GM19238 (cell line): ENCODE measurements at regions not wholly inside any gene's neighbourhood (a gene's known extent, or its start where the extent isn't known, plus 50 kb on each side); places are given as distances from the start of the nearest gene placed in this dataset.
A peak's percentile ranks its signal among the peaks of the same experiment; 100 is the strongest.
"Not testable (repeated sequence)": the region's sequence is repeated elsewhere in the genome, so short reads cannot be mapped to it uniquely, and the experiment has no call there.

Experiments used
- DNase-seq: peaks from one replicate; pipeline ENCODE4 v3.0.0; 2011; ENCODE audit warnings: low spot score; ENCODE audit not compliant: insufficient read length

DNA sequence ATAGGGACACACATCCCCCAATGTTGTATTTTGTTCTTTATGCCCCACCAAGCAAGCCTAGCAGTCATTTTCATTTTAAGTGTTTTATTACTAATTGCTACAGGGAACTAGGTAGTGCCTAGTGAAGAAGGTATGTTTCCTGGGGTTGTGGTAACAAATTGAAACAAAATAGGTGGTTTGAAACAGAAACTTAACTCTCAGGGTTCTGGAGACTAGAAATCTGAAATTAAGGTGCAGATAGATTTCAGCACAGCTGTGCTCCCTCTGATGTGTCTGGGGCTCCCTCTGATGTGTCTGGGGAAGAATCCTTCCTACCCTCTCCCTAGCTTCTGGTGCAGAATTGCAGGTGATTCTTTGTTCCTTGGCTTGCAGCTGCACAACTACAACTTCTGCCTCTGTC, 390.1 kb downstream of the ZFHX3 start:
- peak; percentile 3 for DNase-seq

- no peak for DNase-seq
Observed at GRCh38 chr16:72657164-72657563, 390.8 kb downstream of the ZFHX3 start.

- no peak for DNase-seq
Observed at GRCh38 chr16:72654535-72654934, 393.4 kb downstream of the ZFHX3 start.

DNA sequence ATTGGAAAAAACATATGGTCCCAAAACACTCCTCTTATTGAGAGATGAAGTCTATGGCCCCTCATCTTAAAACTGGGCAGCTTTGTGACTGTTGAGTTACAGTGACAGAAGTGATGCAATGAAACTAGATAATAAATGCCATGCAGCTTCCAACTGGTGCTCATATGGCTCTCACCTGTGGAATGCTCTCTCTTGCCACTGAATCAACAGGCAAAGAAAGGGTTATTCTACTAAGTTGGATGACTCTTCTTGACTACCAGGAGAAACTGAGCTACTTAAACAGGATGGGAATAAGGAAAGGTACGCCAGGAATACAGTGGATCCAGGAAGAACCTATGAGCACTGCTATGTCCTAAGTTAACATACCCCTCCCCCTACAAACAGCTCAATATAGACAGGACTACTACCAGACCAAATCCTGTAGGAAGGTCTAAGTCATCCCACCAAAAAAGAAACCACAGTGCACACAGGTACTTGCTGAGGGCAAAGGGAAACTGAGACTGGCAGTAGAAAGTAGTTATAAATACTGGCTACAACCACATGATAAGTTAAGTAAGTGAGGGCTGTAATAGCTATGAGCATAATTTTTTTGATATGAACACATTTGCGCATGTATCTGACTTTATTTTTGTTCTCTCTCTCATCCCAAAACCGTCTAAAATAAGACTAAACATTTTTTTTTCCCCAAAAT, 398.5 kb downstream of the ZFHX3 start:
- no peak for DNase-seq

DNA sequence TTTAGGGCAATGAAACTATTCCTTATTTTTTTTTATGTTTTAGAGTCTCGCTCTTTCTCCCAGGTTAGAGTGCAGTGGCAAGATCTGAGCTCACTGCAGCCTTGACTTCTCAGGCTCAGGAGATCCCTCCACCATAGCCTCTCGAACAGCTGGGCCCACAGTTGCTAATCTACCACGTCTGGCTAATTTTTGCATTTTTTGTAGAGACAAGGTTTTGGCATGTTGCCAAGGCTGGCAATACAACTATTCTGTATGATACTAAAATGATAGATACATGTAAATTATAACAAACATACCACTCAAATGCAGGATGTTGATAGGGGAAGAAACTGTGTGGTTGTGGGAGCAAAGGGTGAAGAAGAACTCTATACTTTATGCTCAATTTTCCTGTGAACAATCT, 401.3 kb downstream of the ZFHX3 start:
- DNase-seq: no peak

GRCh38 chr16:72645538-72645937, 402.4 kb downstream of the ZFHX3 start:
- no peak for DNase-seq

DNA sequence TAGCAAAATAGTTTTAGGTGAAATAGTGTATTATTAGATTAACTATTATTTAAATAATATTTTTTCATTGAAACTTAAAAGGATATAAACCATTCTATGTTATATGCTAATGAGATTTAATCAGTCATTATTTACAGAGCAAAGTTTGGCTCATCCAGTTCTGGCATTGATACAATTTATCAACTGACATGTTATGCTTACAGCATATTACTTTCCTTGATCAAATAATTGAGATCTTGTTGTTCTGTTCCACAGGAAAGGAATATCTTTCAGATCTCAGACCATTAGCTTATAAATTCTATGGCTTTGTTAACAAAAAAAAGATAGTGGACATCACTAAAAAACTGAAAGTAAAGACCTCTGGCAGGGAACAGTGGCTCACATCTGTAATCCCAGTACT, 403.0 kb downstream of the ZFHX3 start:
- DNase-seq: no peak

DNA sequence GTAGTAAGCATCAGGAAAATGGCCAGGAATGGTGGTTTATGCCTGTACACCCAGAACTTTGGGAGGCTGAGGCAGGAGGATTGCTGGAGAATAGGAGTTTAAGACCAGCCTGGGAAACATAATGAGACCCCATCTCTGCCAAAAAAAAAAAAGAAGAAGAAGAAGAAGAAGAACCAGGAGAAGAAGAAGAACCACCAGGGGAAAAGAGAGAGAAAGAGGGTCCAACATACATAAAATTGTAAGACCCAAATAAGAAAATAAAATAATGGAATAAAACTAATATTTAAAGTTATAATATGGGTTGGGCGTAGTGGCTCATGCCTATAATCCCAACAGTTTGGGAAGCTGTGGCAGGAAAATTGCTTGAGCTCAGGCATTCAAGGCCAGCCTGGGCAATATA, 408.4 kb downstream of the ZFHX3 start:
- no peak for DNase-seq

DNA sequence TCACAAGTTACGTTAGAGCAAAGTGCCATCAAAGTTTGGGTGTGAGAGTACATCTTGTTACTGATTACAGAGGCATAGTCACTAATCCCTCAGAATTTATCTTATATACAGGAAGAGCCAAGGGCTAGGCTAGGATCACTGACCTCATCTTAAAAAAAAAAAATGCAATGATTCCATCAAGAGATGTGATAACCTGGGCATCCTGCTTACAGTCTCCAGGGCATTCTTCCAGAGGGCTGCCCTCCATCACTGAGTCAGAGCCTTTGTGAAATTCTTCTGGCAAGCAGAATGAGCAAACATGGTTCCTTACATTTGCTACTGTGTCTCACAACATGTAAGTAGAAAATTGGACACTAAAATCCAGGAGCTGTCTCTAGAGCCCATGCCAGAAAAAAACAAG, 410.6 kb downstream of the ZFHX3 start:
- no peak for DNase-seq

- no peak for DNase-seq
Observed at GRCh38 chr16:72635694-72636093, 412.2 kb downstream of the ZFHX3 start.

DNA sequence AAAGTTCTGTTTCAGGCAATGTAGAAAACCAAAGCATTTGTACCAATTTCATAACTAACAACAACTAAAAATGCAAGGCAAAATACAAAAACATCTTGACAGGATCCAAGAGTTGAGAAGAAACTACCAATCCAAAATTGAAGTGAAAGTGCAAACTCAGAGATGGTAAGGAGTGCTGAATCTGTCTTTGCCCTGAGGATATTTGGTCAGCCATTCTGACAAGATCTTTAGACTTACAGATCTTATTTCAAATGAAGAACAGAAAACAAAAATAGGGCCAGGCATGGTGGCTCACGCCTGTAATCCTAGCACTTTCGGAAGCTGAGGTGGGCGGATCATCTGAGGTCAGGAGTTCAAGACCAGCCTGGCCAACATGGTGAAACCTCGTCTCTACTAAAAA, 412.8 kb downstream of the ZFHX3 start:
- DNase-seq: no peak

- not testable (repeated sequence) for DNase-seq
Observed at GRCh38 chr16:72627182-72627896, 420.6 kb downstream of the ZFHX3 start.

GRCh38 chr16:72626623-72627022, 421.3 kb downstream of the ZFHX3 start:
- no peak for DNase-seq

DNA sequence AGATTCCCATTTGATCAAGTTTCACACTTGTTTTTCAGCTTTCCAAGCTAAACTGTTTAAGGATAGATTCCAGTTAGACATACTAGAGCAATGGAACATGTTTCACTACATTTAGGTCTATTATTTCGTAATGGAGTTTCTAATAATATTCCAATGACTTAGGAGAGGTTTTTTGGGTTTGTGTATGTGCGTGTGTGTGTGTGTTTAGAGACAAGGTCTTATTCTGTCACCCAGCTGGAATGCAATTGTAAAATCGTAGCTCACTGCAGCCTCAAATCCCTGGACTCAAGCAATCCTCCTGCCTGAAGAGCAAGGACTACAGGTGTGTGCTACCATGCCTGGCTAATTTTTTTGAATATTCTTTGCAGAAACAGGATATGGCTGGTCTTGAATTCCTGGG, 426.3 kb downstream of the ZFHX3 start:
- DNase-seq: no peak

- DNase-seq: no peak
Observed at GRCh38 chr16:72620853-72621252, 427.1 kb downstream of the ZFHX3 start.

DNA sequence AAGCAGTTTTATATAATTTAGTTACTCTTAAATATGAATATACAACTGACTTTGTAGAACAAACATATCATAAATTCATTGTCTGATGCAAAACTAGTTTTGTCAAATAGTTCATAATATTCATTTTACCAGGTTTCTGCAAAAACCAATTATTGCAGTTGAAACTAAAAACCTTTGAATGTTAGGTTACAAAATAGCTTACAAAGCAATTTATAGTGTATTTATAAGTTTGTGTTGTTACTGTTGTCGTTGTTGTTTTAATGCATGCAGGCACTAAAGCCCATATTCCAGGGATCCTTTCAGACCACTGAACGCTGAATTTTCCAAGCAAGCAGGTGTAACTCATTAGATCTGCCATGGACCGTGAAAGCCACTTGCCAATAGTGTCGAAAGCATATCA, 427.6 kb downstream of the ZFHX3 start:
- no peak for DNase-seq

DNA sequence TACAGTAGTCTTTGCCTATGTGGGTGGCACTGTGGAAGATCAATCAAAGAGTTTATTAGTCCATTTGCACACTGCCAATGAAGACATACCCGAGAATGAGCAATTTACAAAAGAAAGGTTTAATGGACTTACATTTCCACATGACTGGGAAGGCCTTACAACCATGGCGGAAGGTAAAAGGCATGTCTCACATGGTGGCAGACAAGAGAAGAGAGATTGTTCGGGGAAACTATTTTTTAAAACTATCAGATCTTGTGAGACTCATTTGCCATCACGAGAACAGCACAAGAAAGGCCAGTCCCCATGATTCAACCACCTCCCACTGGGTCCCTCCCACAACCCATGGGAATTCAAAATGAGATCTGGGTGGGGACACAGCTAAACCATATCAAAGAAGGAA, 432.1 kb downstream of the ZFHX3 start:
- no peak for DNase-seq

- no peak for DNase-seq
Observed at GRCh38 chr16:72612718-72613117, 435.2 kb downstream of the ZFHX3 start.

- DNase-seq: no peak
Observed at GRCh38 chr16:72612256-72612655, 435.7 kb downstream of the ZFHX3 start.

- no peak for DNase-seq
Observed at GRCh38 chr16:72609933-72610332, 438.0 kb upstream of the PMFBP1 start.

- DNase-seq: no peak
Observed at GRCh38 chr16:72609066-72609465, 437.1 kb upstream of the PMFBP1 start.

DNA sequence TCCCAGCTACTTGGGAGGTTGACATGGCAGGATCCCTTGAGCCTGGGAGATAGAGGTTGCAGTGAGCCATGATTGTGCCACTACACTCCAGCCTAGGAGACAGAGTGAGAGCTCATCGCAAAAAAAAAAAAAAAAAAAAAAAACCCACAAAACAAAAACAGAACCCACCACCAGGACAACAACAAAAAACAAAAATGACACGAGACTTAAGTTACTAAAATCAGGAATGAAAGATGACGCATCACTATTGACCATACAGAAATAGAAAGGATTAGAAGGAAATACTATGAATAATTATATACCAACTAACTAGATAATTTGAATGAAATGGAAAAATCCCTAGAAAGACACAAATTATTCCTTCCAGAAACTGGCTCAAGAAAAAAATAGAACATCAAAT, 432.4 kb upstream of the PMFBP1 start:
- DNase-seq: no peak

DNA sequence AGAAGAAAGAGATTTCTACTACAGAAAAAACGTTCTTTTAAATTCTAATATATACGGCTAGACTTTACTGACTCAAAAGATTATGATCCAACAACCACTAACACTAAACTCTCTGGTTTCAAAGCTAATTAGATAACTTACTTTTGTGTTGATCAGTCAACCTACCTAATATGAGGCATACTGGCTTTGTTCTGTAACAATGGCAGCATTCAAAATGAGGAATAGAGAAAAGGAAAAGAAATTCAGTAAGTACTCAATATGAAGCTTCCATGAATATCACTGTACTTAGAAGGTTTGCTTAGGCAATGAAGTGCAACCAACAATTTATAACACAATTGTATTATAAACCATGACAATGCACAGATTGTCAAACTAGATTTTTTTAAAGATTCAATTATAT, 430.5 kb upstream of the PMFBP1 start:
- no peak for DNase-seq
